Hematopoietic multipotent progenitor cell treated with erythropoietin and hydrocortisone succinate and interleukin-3 and kit ligand, for 17 days (in vitro differentiated cells): ENCODE measurements at regions not wholly inside any gene's neighbourhood (a gene's known extent, or its start where the extent isn't known, plus 50 kb on each side); places are given as distances from the start of the nearest gene placed in this dataset.
"Not testable (repeated sequence)": the region's sequence is repeated elsewhere in the genome, so short reads cannot be mapped to it uniquely, and the experiment has no call there.

ENCODE experiments used
- DNase-seq: peaks from one replicate; pipeline ENCODE4 v3.0.0-alpha.2; 2015; ENCODE audit warnings: low spot score

GRCh38 chr6:91117550-91117949 lies 530.7 kb upstream of the MAP3K7 start:
- no peak for DNase-seq

DNA sequence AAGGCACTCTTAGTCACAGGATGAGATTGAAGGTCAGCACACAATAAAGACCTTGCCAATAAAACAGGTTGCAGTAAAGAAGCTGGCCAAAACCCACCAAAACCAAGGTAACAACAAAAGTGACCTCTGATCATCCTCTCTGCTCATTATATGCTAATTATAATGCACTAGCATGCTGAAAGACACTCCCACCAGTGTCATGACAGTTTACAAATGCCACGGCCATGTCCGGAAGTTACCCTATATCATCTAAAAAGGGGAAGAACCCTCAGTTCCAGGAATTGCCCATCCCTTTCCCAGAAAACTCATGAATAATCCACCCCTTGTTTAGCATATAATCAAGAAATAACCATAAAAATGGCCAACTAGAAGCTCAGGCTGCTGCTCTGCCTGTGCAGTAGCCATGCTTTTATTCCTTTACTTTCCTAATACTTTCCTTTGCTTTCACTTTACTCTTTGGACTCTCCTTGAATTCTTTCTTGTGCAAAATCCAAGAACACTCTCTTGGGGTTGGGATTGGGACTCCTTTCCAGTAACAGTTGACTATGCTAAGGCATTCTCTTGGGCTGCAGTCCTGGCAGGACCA lies 527.3 kb upstream of the MAP3K7 start:
- DNase-seq: no peak

DNA sequence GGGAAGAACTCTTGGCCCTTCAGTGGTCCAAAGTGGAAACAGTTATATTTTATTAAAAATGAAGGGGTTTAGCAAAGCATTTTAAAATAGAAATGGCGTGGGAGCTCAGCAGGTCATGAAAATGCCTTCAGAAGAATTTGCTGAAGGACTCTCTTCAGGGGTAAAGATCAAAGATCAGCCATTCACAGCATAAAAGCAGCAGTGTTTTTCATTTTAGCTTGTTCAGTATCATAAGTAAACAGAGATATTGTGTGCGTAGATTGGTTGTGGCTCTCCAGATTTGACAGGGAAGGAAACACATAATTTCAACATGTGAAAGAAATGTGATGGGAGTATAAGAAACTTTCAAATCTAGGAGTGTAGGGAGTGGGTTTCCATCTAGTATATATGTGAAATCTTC lies 519.2 kb upstream of the MAP3K7 start:
- DNase-seq: no peak

GRCh38 chr6:91105532-91105931 lies 518.7 kb upstream of the MAP3K7 start:
- DNase-seq: no peak

- DNase-seq: no peak
Observed at GRCh38 chr6:91099479-91099878, 512.6 kb upstream of the MAP3K7 start.

DNA sequence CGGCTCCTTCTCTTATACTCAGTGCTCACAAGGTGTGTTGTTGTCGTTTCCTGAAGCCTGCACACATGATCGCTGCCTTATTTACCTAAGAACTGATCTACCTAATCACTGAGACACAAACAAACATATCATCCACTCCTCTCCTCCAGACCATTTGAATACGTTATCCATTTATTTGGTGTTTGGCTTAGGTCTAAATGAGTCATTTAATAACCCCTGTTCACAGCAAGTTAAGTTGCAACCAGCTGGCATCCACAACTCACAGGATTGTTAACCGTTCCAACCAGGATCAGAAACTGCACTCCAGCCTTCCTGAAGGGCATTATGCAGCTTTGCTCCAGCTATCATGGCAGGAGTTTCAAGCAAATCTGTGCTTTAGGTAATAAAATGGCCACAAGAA lies 511.1 kb upstream of the MAP3K7 start:
- DNase-seq: no peak

DNA sequence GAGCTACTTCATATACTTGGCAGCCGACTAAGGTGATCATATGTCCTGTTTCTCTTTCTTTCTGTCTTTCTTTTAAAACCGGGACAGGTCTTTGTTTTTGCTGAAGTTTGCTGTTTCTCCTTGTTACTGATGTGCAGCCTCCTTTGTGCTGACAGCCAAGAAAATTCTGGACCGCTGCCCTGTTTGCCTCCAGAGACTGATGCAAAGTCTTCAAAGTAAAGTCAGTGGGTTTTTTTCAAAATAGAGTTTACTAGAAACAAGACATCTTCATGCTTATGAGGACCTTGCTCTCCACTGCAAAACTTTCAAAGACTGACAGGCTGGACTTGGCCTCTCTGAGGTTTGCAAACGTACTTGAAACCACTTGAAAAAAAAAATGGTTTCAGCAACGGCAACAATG lies 510.5 kb upstream of the MAP3K7 start:
- no peak for DNase-seq

- DNase-seq: no peak
Observed at GRCh38 chr6:91094806-91095475, 508.1 kb upstream of the MAP3K7 start.

- DNase-seq: no peak
Observed at GRCh38 chr6:91094341-91094740, 507.5 kb upstream of the MAP3K7 start.

DNA sequence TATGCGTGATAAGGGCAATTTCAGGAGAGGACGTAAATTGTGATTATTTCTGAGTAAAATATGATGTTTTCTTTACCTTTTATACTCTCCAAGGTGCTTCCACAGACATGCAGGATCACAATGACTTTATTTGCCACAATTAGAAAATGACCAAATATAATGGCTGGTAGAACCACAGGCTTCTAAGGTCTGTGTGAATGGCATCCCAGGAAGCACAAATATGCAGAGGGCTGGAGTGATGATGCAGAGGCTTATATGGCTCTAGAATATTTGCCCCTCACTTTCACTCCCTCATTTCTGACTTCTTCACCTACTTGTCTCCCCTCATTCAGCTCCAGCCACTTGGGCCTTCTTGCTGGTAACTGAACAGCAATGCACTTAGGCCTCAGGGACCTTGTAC lies 502.1 kb upstream of the MAP3K7 start:
- no peak for DNase-seq

- DNase-seq: no peak
Observed at GRCh38 chr6:91088515-91088914, 501.6 kb upstream of the MAP3K7 start.

DNA sequence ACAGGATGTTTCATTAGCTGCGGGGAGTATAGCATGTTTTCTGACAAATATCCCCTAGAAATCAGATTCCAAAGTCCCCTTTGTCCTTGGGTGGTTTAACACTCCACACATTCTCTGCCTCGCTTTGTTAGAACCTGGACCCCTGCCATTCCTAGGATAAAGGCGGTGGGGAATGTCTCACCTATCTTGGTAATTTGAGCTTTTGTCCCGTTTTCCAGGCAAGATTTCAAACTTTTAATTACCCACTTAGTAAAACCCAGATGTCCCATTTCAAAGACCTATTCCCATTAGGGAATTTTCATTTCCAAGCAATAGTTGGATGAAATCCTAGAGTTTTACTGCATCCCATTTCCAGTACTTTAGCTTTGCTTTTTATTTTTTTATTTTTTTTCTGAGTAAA lies 501.0 kb upstream of the MAP3K7 start:
- no peak for DNase-seq

- DNase-seq: no peak
Observed at GRCh38 chr6:91083211-91083610, 496.3 kb upstream of the MAP3K7 start.

GRCh38 chr6:91082311-91082832 lies 495.5 kb upstream of the MAP3K7 start:
- DNase-seq: no peak

DNA sequence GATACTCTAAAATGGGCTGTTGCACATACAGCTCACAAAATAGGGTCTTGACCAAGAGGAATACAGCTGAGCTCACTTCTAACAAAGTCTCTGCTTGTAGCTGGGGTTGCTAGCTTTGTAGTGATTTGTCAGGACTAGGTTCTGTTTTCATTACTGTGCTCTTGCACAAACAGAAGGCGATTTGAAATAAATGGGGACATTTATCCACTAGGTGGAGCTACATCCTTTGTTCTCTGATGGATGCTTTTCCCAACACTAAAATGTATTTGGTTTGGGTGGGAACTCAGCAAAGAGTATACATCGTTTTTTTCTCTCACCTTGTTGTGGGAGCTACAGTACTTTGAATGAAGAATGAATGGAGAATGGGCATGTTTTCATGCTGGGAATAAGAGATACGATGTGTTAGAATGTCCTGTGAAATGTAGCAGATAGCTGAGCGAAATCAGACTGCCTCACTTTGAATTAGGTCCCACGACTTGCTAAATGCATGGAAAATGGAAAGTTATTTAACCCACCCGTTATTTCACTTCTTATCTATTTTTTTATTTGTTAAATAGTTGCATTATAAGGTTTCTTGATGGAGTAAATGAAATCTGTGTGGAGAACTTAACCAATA lies 494.7 kb upstream of the MAP3K7 start:
- DNase-seq: peak; percentile 5

- DNase-seq: no peak
Observed at GRCh38 chr6:91080871-91081270, 494.0 kb upstream of the MAP3K7 start.

DNA sequence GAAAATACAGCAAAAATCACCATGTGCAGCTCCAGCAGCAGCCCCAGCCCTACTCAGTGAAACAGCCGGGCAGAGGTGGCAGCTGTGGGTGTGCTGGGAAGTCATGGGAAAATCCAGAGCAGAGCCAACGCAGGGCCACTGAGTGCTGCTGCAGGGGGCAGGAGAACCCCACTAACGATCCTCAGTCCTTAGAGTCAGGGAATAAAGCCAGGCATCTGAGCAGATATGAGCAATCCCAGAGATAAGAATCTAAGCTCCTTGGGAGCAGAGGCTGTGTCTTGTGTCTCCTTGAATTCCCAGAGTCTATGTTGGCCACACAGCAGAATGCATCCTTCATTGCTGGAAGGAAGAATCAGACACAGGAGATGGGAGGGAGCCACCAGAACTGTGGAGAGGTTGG lies 493.1 kb upstream of the MAP3K7 start:
- DNase-seq: no peak

- DNase-seq: no peak
Observed at GRCh38 chr6:91075244-91075976, 488.5 kb upstream of the MAP3K7 start.

GRCh38 chr6:91063362-91063761 lies 476.5 kb upstream of the MAP3K7 start:
- DNase-seq: no peak

DNA sequence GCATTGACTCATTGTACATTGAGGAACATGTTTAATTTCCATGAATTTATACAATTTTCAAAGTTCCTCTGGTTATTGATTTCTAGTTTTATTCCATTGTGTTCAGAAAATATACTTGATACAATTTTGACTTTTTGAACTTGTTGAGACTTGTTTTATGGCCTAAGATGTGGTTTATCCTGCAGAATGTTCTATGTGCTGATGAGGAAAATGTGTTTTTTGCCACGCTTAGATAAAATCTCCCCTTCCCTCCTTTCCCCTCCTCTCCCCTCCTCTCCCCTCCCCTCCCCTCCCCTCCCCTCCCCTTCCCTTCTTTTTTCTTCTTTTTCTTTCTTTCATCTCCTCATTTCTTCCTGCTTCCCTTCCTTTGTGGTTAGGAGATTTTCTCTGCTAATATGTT lies 470.8 kb upstream of the MAP3K7 start:
- DNase-seq: no peak

GRCh38 chr6:91055959-91056358 lies 469.1 kb upstream of the MAP3K7 start:
- no peak for DNase-seq

DNA sequence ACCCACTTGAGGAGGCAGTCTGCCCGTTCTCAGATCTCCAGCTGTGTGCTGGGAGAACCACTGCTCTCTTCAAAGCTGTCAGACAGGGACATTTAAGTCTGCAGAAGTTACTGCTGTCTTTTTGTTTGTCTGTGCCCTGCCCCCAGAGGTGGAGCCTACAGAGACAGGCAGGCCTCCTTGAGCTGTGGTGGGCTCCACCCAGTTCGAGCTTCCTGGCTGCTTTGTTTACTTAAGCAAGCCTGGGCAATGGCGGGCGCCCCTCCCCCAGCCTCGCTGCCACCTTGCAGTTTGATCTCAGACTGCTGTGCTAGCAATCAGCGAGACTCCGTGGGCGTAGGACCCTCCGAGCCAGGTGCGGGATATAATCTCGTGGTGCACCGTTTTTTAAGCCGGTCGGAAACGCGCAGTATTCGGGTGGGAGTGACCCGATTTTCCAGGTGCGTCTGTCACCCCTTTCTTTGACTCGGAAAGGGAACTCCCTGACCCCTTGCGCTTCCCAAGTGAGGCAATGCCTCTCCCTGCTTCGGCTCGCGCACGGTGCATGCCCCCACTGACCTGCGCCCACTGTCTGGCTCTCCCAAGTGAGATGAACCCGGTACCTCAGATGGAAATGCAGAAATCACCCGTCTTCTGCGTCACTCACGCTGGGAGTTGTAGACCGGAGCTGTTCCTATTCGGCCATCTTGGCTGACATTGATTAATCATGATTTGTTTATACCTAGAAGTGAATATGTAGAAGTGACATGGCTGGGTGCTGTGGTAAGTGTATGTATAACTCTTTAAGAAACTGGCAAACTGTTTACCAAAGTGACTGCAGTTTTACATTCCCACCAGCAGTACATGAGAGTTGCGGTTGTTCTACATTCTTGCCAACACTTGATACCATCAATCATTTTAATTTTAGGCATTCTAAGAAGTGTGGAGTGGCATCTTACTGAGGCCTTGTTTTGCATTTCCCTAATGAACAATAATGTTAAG lies 465.9 kb upstream of the MAP3K7 start:
- DNase-seq: not testable (repeated sequence)
